Endometrium (tissue), 2 donors: ENCODE measurements at regions not wholly inside any gene's neighbourhood (a gene's known extent, or its start where the extent isn't known, plus 50 kb on each side); places are given as distances from the start of the nearest gene placed in this dataset.
"Not testable (repeated sequence)": the region's sequence is repeated elsewhere in the genome, so short reads cannot be mapped to it uniquely, and the experiment has no call there.

Experiments used
- FAIRE-seq: peaks from 2 replicates; lab custom pipeline; 2012; peaks lifted over from hg19 to GRCh38; lab: Jason Lieb, UNC
- donor health status: control.
- donor health status: control.

- no peak for FAIRE-seq
Measured at GRCh38 chr4:84286048-84286447, 213.0 kb downstream of the NKX6-1 start.

GRCh38 chr4:84279678-84280077 is 219.4 kb downstream of the NKX6-1 start:
- FAIRE-seq, result no peak

GRCh38 chr4:84277923-84278322 is 221.2 kb downstream of the NKX6-1 start:
- FAIRE-seq, result no peak

GRCh38 chr4:84276752-84277151 is 222.3 kb downstream of the NKX6-1 start:
- no peak for FAIRE-seq

- FAIRE-seq, result no peak
Measured at GRCh38 chr4:84269536-84270044, 229.5 kb downstream of the NKX6-1 start.

- FAIRE-seq, result no peak
Measured at GRCh38 chr4:84264652-84265051, 234.4 kb downstream of the NKX6-1 start.

GRCh38 chr4:84263415-84263814 is 235.7 kb downstream of the NKX6-1 start:
- no peak for FAIRE-seq

- no peak for FAIRE-seq
Measured at GRCh38 chr4:84260495-84260894, 238.6 kb downstream of the NKX6-1 start.

GRCh38 chr4:84258905-84259830 is 239.9 kb downstream of the NKX6-1 start:
- no peak for FAIRE-seq

- FAIRE-seq, result no peak
Measured at GRCh38 chr4:84254537-84254936, 244.6 kb downstream of the NKX6-1 start.

- no peak for FAIRE-seq
Measured at GRCh38 chr4:84249521-84249920, 249.6 kb downstream of the NKX6-1 start.

GRCh38 chr4:84245042-84245441 is 254.1 kb downstream of the NKX6-1 start:
- not testable (repeated sequence) for FAIRE-seq

GRCh38 chr4:84244346-84244801 is 254.7 kb downstream of the NKX6-1 start:
- not testable (repeated sequence) for FAIRE-seq

GRCh38 chr4:84243685-84244084 is 255.4 kb downstream of the NKX6-1 start:
- no peak for FAIRE-seq

- FAIRE-seq, result no peak
Measured at GRCh38 chr4:84239278-84239845, 259.7 kb downstream of the NKX6-1 start.

- FAIRE-seq, result no peak
Measured at GRCh38 chr4:84238247-84239090, 260.6 kb downstream of the NKX6-1 start.

- FAIRE-seq, result no peak
Measured at GRCh38 chr4:84237008-84237407, 262.1 kb downstream of the NKX6-1 start.

GRCh38 chr4:84235126-84235944 is 263.8 kb downstream of the NKX6-1 start:
- FAIRE-seq, result no peak

- no peak for FAIRE-seq
Measured at GRCh38 chr4:84232309-84233095, 266.6 kb downstream of the NKX6-1 start.

- no peak for FAIRE-seq
Measured at GRCh38 chr4:84231539-84232055, 267.5 kb downstream of the NKX6-1 start.
